Breast epithelium (tissue), 3 donors: ENCODE measurements at regions not wholly inside any gene's neighbourhood (a gene's known extent, or its start where the extent isn't known, plus 50 kb on each side); places are given as distances from the start of the nearest gene placed in this dataset.

ENCODE experiments used
- CTCF ChIP-seq, 3 donors: fragments of 450-650 bp; IDR thresholded peaks; one replicate each; pipeline ENCODE4 v1.5.1; 2016 to 2017; ENCODE audit warnings: antibody characterized with exemption in 3 of 3, mild to moderate bottlenecking in 3 of 3, moderate library complexity in 3 of 3
- POLR2A ChIP-seq: fragments of 450-650 bp; IDR thresholded peaks from one replicate; pipeline ENCODE4 v1.6.1; 2016; ENCODE audit warnings: antibody characterized with exemption, mild to moderate bottlenecking, moderate library complexity

- TF ChIP-seq CTCF (IDR thresholded peaks at IDR 0.05) (no peak), POLR2A (no peak)
Measured at GRCh38 chr22:48433647-48434046, 1394.0 kb downstream of the BRD1 start.
